ENCODE measurements at regions not wholly inside any gene's neighbourhood (a gene's known extent, or its start where the extent isn't known, plus 50 kb on each side); places are given as distances from the start of the nearest gene placed in this dataset.
A peak's percentile ranks its signal among the peaks of the same experiment; 100 is the strongest.
"Not testable (repeated sequence)": the region's sequence is repeated elsewhere in the genome, so short reads cannot be mapped to it uniquely, and the experiment has no call there.

- not testable (repeated sequence) for H3K79me1 ChIP-seq (ENCODE audit: low read length); H4K12ac ChIP-seq (ENCODE audit: low read depth, low read length); H3K36me3 ChIP-seq (ENCODE audit: control insufficient read depth in 1 of 2, insufficient read depth in 2 of 2, low read length in 2 of 2); H3K4me3 ChIP-seq (ENCODE audit: low read depth, low read length); H2AFZ ChIP-seq (ENCODE audit: insufficient read depth, low read length, poor library complexity); DNase-seq; H2BK5ac ChIP-seq (ENCODE audit: low read depth, low read length, poor library complexity); H3K9me3 ChIP-seq (ENCODE audit: insufficient read depth, low read depth, low read length); H4K91ac ChIP-seq (ENCODE audit: low read depth, low read length); H2AK5ac ChIP-seq (ENCODE audit: low read length); H3K18ac ChIP-seq (ENCODE audit: low read length); H2BK12ac ChIP-seq (ENCODE audit: low read length); H3K79me2 ChIP-seq (ENCODE audit: control insufficient read depth, insufficient read depth, low read length, poor library complexity); H2BK120ac ChIP-seq (ENCODE audit: insufficient read depth, low read length, poor library complexity); H3K27me3 ChIP-seq (ENCODE audit: insufficient read depth, low read length); H3K4me1 ChIP-seq (ENCODE audit: control insufficient read depth in 1 of 2, insufficient read depth in 2 of 2, low read length in 2 of 2); H3K14ac ChIP-seq (ENCODE audit: low read length); H3K9ac ChIP-seq (ENCODE audit: low read length); H4K8ac ChIP-seq (ENCODE audit: low read depth, low read length); H3K4ac ChIP-seq (ENCODE audit: low read depth, low read length); H3K4me2 ChIP-seq (ENCODE audit: low read length); H3K23ac ChIP-seq (ENCODE audit: low read length); H3K27ac ChIP-seq (ENCODE audit: low read depth, low read length)
- no CpG with 5 or more reads among the region's 14 CpGs for WGBS (ENCODE audit: extremely low coverage, insufficient coverage, insufficient read length)
These were observed 128.7 kb downstream of the GOLGA6L22 start for GRCh38 chr15:22587391-22587790.

- H3K79me2 ChIP-seq (ENCODE audit: control insufficient read depth, insufficient read depth, low read length, poor library complexity); H2AK5ac ChIP-seq (ENCODE audit: low read length); H2AFZ ChIP-seq (ENCODE audit: insufficient read depth, low read length, poor library complexity); H3K9ac ChIP-seq (ENCODE audit: low read length); H4K91ac ChIP-seq (ENCODE audit: low read depth, low read length); H3K23ac ChIP-seq (ENCODE audit: low read length); H3K27ac ChIP-seq (ENCODE audit: low read depth, low read length); H3K79me1 ChIP-seq (ENCODE audit: low read length); H3K4me3 ChIP-seq (ENCODE audit: low read depth, low read length); H3K4me1 ChIP-seq (ENCODE audit: control insufficient read depth in 1 of 2, insufficient read depth in 2 of 2, low read length in 2 of 2); H3K9me3 ChIP-seq (ENCODE audit: insufficient read depth, low read depth, low read length); H3K4ac ChIP-seq (ENCODE audit: low read depth, low read length); H2BK12ac ChIP-seq (ENCODE audit: low read length); H3K4me2 ChIP-seq (ENCODE audit: low read length); H3K27me3 ChIP-seq (ENCODE audit: insufficient read depth, low read length); DNase-seq; H4K8ac ChIP-seq (ENCODE audit: low read depth, low read length); H3K14ac ChIP-seq (ENCODE audit: low read length); H3K36me3 ChIP-seq (ENCODE audit: control insufficient read depth in 1 of 2, insufficient read depth in 2 of 2, low read length in 2 of 2); H4K12ac ChIP-seq (ENCODE audit: low read depth, low read length); H2BK5ac ChIP-seq (ENCODE audit: low read depth, low read length, poor library complexity); H2BK120ac ChIP-seq (ENCODE audit: insufficient read depth, low read length, poor library complexity); H3K18ac ChIP-seq (ENCODE audit: low read length): not testable (repeated sequence)
- no CpG with 5 or more reads among the region's 14 CpGs for WGBS (ENCODE audit: extremely low coverage, insufficient coverage, insufficient read length)
These were observed 139.8 kb downstream of the GOLGA6L22 start for GRCh38 chr15:22598552-22598951.

- WGBS (ENCODE audit: extremely low coverage, insufficient coverage, insufficient read length) = no CpG with 5 or more reads among the region's 30 CpGs
- H3K36me3 ChIP-seq (ENCODE audit: control insufficient read depth in 1 of 2, insufficient read depth in 2 of 2, low read length in 2 of 2) = not testable (repeated sequence)
These were observed 141.0 kb downstream of the GOLGA6L22 start for GRCh38 chr15:22599526-22600320.

GRCh38 chr15:22616976-22617375 lies 158.3 kb downstream of the GOLGA6L22 start:
- H3K36me3 ChIP-seq (ENCODE audit: control insufficient read depth in 1 of 2, insufficient read depth in 2 of 2, low read length in 2 of 2); H3K23ac ChIP-seq (ENCODE audit: low read length); H4K8ac ChIP-seq (ENCODE audit: low read depth, low read length); H3K9me3 ChIP-seq (ENCODE audit: insufficient read depth, low read depth, low read length); H2BK5ac ChIP-seq (ENCODE audit: low read depth, low read length, poor library complexity); H2AFZ ChIP-seq (ENCODE audit: insufficient read depth, low read length, poor library complexity); H3K4me2 ChIP-seq (ENCODE audit: low read length); H2BK12ac ChIP-seq (ENCODE audit: low read length); H2BK120ac ChIP-seq (ENCODE audit: insufficient read depth, low read length, poor library complexity); H3K4me3 ChIP-seq (ENCODE audit: low read depth, low read length); H3K14ac ChIP-seq (ENCODE audit: low read length); H3K9ac ChIP-seq (ENCODE audit: low read length); H3K79me1 ChIP-seq (ENCODE audit: low read length); H4K12ac ChIP-seq (ENCODE audit: low read depth, low read length); H3K4ac ChIP-seq (ENCODE audit: low read depth, low read length); H4K91ac ChIP-seq (ENCODE audit: low read depth, low read length); H3K79me2 ChIP-seq (ENCODE audit: control insufficient read depth, insufficient read depth, low read length, poor library complexity); H3K27me3 ChIP-seq (ENCODE audit: insufficient read depth, low read length); H3K27ac ChIP-seq (ENCODE audit: low read depth, low read length); H2AK5ac ChIP-seq (ENCODE audit: low read length); H3K18ac ChIP-seq (ENCODE audit: low read length); H3K4me1 ChIP-seq (ENCODE audit: control insufficient read depth in 1 of 2, insufficient read depth in 2 of 2, low read length in 2 of 2): not testable (repeated sequence)
- peak in 1 of 2 donors; percentile 2 for DNase-seq
- WGBS (ENCODE audit: extremely low coverage, insufficient coverage, insufficient read length) = no CpG with 5 or more reads among the region's 9 CpGs

More at GRCh38 chr15:22599526-22600320, 141.0 kb downstream of the GOLGA6L22 start:
- H3K4me2 ChIP-seq (ENCODE audit: low read length); H3K79me1 ChIP-seq (ENCODE audit: low read length); H2BK120ac ChIP-seq (ENCODE audit: insufficient read depth, low read length, poor library complexity); H3K27me3 ChIP-seq (ENCODE audit: insufficient read depth, low read length); H3K4me3 ChIP-seq (ENCODE audit: low read depth, low read length); H3K23ac ChIP-seq (ENCODE audit: low read length); H3K27ac ChIP-seq (ENCODE audit: low read depth, low read length); H3K9me3 ChIP-seq (ENCODE audit: insufficient read depth, low read depth, low read length); DNase-seq; H3K14ac ChIP-seq (ENCODE audit: low read length); H4K8ac ChIP-seq (ENCODE audit: low read depth, low read length); H4K91ac ChIP-seq (ENCODE audit: low read depth, low read length); H3K9ac ChIP-seq (ENCODE audit: low read length); H2BK5ac ChIP-seq (ENCODE audit: low read depth, low read length, poor library complexity); H3K4ac ChIP-seq (ENCODE audit: low read depth, low read length); H3K18ac ChIP-seq (ENCODE audit: low read length); H3K79me2 ChIP-seq (ENCODE audit: control insufficient read depth, insufficient read depth, low read length, poor library complexity); H2AFZ ChIP-seq (ENCODE audit: insufficient read depth, low read length, poor library complexity); H2BK12ac ChIP-seq (ENCODE audit: low read length); H3K4me1 ChIP-seq (ENCODE audit: control insufficient read depth in 1 of 2, insufficient read depth in 2 of 2, low read length in 2 of 2); H4K12ac ChIP-seq (ENCODE audit: low read depth, low read length); H2AK5ac ChIP-seq (ENCODE audit: low read length): not testable (repeated sequence)
